ENCODE measurements at regions not wholly inside any gene's neighbourhood (a gene's known extent, or its start where the extent isn't known, plus 50 kb on each side); places are given as distances from the start of the nearest gene placed in this dataset.
"Not testable (repeated sequence)": the region's sequence is repeated elsewhere in the genome, so short reads cannot be mapped to it uniquely, and the experiment has no call there.

DNA sequence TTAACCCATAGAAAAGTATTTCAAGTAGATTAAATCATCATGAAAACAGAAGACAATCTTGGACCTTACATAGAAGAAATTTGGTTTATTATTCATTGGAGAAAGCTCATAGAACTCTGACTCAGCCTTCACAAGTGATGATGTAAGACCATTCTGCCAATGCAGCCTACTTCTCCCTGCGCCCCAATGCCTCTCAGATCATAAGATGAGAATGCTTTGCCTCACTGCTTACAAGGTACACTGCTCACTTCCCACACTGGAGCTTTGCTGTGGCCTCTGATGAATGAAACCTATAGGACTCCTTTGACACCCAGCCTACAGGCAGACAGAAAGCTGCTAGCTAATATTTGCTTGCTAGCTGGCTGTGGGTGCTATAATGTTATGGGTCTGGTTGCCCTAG, 569.4 kb upstream of the STEAP1 start:
- Histone ChIP-seq H3K27me3 (replicated peaks) (no peaks in the 10 kb centered on the region), H3K27ac (no peak overlapping the region), H3K36me3 (replicated peaks) (no peaks in the 10 kb centered on the region), H3K4me3 (ENCODE audit: low read depth, low read length) (no peak overlapping the region)
- TF ChIP-seq, protein P1, sequence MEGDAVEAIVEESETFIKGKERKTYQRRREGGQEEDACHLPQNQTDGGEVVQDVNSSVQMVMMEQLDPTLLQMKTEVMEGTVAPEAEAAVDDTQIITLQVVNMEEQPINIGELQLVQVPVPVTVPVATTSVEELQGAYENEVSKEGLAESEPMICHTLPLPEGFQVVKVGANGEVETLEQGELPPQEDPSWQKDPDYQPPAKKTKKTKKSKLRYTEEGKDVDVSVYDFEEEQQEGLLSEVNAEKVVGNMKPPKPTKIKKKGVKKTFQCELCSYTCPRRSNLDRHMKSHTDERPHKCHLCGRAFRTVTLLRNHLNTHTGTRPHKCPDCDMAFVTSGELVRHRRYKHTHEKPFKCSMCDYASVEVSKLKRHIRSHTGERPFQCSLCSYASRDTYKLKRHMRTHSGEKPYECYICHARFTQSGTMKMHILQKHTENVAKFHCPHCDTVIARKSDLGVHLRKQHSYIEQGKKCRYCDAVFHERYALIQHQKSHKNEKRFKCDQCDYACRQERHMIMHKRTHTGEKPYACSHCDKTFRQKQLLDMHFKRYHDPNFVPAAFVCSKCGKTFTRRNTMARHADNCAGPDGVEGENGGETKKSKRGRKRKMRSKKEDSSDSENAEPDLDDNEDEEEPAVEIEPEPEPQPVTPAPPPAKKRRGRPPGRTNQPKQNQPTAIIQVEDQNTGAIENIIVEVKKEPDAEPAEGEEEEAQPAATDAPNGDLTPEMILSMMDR (IDR thresholded peaks at IDR 0.05; ENCODE audit: low read depth, low read length, missing control alignments), result no peak
- in situ Hi-C loops (cut with HindIII; ENCODE audit: low pct_ligation_motif_present, low sequenced_read_pairs), result no loop called here
- DNase-seq, result no peak

DNA sequence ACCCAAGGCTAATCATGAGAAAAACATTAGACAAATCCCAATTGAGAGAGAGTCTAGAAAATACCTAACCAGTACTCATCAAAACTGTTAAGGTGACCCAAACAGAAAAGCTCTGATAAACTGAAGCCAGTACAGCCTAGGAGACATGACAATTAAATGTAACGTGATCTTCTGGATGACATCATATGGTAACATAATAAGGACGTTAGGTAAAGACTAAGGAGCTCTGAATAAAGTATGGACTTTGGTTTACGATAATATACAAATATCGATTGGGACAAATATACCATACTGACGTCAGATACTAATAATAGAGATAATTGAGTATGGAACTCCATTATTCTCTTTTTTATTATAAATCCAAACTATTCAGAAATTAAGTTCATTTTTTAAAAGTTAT, 561.1 kb upstream of the STEAP1 start:
- Histone ChIP-seq H3K36me3 (replicated peaks) (no peaks in the 10 kb centered on the region), H3K27me3 (replicated peaks) (no peaks in the 10 kb centered on the region), H3K4me3 (ENCODE audit: low read depth, low read length) (no peak overlapping the region), H3K27ac (no peak overlapping the region)
- no peak for DNase-seq
- in situ Hi-C loops (cut with HindIII; ENCODE audit: low pct_ligation_motif_present, low sequenced_read_pairs), result no loop called here
- TF ChIP-seq, protein P1 (IDR thresholded peaks at IDR 0.05; ENCODE audit: low read depth, low read length, missing control alignments), result no peak

DNA sequence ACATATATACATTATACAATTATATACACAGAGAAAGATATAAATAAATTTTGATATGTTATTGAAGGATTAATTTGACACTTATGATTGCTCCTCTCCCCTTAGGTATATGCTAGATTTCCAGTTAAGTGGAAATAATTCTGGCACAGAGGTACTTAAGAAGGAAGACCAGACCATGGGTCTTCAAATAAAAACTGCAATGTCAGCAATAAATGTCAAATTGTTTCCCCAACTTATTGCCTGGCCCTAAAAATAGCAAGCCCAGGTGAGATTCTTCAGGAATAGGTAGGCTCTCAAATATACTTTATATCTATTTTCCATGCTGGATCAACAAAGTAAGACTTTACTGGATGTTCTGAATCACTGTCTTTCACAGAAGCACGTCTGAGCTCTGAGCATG, 551.3 kb upstream of the STEAP1 start:
- Histone ChIP-seq H3K27me3 (replicated peaks) (no peaks in the 10 kb centered on the region), H3K4me3 (ENCODE audit: low read depth, low read length) (no peak overlapping the region), H3K27ac (no peak overlapping the region), H3K36me3 (replicated peaks) (no peaks in the 10 kb centered on the region)
- no peak for DNase-seq
- in situ Hi-C loops (cut with HindIII; ENCODE audit: low pct_ligation_motif_present, low sequenced_read_pairs), result no loop called here
- TF ChIP-seq, protein P1 (IDR thresholded peaks at IDR 0.05; ENCODE audit: low read depth, low read length, missing control alignments), result no peak

DNA sequence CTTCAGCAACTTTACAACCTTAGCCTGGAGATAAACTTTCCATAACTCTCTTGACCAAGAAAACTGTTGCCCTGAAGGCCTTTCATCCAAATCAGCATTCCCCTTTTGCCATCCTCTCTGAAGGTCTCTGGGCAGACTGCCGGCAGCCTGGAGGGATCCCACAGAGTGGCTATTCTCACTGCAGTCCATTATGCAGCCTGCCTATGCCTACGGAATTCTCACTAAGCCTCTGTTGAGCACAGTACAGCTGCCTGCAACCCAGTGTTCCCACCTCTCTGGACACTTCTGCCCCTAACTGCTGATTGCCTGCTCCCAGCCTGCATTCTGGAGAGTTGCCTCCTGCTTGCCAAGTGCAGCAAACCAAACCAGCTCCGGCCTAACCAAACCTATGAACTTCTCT, 548.9 kb upstream of the STEAP1 start:
- no peak for DNase-seq
- Histone ChIP-seq H3K36me3 (replicated peaks) (no peaks in the 10 kb centered on the region), H3K4me3 (ENCODE audit: low read depth, low read length) (no peak overlapping the region), H3K27me3 (replicated peaks) (no peaks in the 10 kb centered on the region), H3K27ac (no peak overlapping the region)
- in situ Hi-C loops (cut with HindIII; ENCODE audit: low pct_ligation_motif_present, low sequenced_read_pairs), result no loop called here
- TF ChIP-seq, protein P1 (IDR thresholded peaks at IDR 0.05; ENCODE audit: low read depth, low read length, missing control alignments), result no peak

DNA sequence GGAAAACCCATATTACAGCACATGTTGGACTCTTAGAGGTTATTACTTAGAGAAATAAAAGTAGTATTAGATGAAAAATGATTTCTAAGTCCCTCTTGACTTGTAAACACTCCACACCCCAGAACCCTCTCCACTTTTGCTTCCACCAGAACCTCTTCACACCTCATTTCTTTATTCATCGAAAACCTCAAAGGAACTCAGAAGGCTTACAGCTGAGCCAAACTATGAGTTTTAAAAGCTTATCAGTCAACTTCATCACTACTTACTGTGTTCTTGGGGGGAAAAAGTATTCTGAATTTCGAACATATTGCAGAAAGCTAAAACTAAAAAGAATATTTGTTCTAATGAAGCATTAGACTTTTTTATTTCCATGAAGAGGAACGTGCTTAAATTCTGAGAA, 547.8 kb upstream of the STEAP1 start:
- TF ChIP-seq, protein P1 (IDR thresholded peaks at IDR 0.05; ENCODE audit: low read depth, low read length, missing control alignments), result no peak
- Histone ChIP-seq H3K36me3 (replicated peaks) (no peaks in the 10 kb centered on the region), H3K4me3 (ENCODE audit: low read depth, low read length) (no peak overlapping the region), H3K27ac (no peak overlapping the region), H3K27me3 (replicated peaks) (no peaks in the 10 kb centered on the region)
- in situ Hi-C loops (cut with HindIII; ENCODE audit: low pct_ligation_motif_present, low sequenced_read_pairs), result no loop called here
- no peak for DNase-seq

DNA sequence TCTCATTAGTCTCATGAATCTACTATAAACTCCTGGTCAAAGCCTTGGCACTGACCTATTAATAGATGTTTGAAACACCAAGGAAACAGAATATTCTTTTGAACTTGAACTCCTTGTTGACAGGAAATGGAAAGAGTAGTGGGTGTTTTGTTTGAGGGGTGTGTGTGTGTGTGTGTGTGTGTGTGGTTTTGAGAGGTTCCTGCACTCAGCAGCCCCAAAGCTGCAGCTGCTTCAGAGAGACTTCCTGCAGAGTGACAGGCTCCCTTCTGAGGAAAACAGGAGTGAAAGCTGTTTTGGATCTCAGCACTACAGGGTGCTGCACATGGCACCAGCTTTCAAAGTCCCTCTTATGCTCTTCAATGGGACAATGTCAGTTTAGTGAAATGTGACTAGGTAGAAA, 546.5 kb upstream of the STEAP1 start:
- H3K27ac ChIP-seq, result no peak overlapping the region
- TF ChIP-seq, protein P1 (IDR thresholded peaks at IDR 0.05; ENCODE audit: low read depth, low read length, missing control alignments), result no peak
- H3K36me3 ChIP-seq (replicated peaks), result no peaks in the 10 kb centered on the region
- DNase-seq, result no peak
- in situ Hi-C loops (cut with HindIII; ENCODE audit: low pct_ligation_motif_present, low sequenced_read_pairs), result no loop called here
- H3K4me3 ChIP-seq (ENCODE audit: low read depth, low read length), result no peak overlapping the region
- no peaks in the 10 kb centered on the region for H3K27me3 ChIP-seq (replicated peaks)

DNA sequence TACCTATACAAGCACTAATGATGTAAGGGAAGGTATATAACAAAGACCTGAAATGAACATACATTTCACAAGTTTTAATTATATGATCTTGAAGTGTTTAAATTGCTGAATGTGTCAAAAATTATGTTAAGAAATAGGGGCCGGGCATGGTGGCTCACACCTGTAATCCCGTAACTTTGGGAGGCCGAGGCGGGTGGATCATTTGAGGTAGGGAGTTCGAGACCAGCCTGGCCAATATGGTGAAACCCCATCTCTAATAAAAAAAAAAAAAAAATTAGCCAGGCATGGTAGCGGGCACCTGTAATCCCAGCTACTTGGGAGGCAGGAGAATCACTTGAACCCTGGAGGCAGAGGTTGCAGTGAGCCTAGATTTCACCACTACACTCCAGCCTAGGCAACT, 537.4 kb upstream of the STEAP1 start:
- H3K27ac ChIP-seq; H3K4me3 ChIP-seq (ENCODE audit: low read depth, low read length); DNase-seq; H3K36me3 ChIP-seq (replicated peaks); H3K27me3 ChIP-seq (replicated peaks); in situ Hi-C loops (cut with HindIII; ENCODE audit: low pct_ligation_motif_present, low sequenced_read_pairs): not testable (repeated sequence)
